AG04450 (cell line): ENCODE measurements at regions not wholly inside any gene's neighbourhood (a gene's known extent, or its start where the extent isn't known, plus 50 kb on each side); places are given as distances from the start of the nearest gene placed in this dataset.

ENCODE experiments used
- CTCF ChIA-PET: fragments of 300-600, 350-600 bp; formaldehyde crosslinking; extraction: SDS; loops from one replicate; lab custom pipeline; 2022; ENCODE audit warnings: antibody characterized with exemption, inconsistent platforms; lab: Charles Lee
- POLR2A ChIA-PET: fragments of 350-600 bp; formaldehyde crosslinking; extraction: SDS; loops from one replicate; lab custom pipeline; 2021; ENCODE audit warnings: antibody characterized with exemption, inconsistent platforms; lab: Yijun Ruan, JAX
- DNase-seq: peaks from one replicate; pipeline ENCODE4 v3.0.0-alpha.2; 2011; ENCODE audit warnings: low read depth, low spot score
- H3K27ac ChIP-seq: one replicate; pipeline ENCODE4 v1.5.1; 2012; ENCODE audit warnings: low read depth, low read length, control low read depth
- H3K27me3 ChIP-seq: one replicate; pipeline ENCODE4 v1.6.0; 2012; ENCODE audit warnings: low read length; ENCODE audit not compliant: control insufficient read depth, insufficient read depth
- H3K4me3 ChIP-seq: 2 replicates; pipeline ENCODE4 v1.5.1; 2011; ENCODE audit warnings: mild to moderate bottlenecking, low read depth, low read length, control low read depth
- H3K9me3 ChIP-seq: 2 replicates; pipeline ENCODE4 v1.5.1; 2012; ENCODE audit warnings: low read length; ENCODE audit not compliant: control insufficient read depth, insufficient read depth
- CTCF ChIP-seq: IDR thresholded peaks from 2 replicates; pipeline ENCODE4 v1.5.1; 2011; ENCODE audit warnings: low read depth, low read length, control low read depth, inconsistent platforms

GRCh38 chr7:115116773-115117715 lies 195.2 kb downstream of the MDFIC start:
- ChIA-PET CTCF (no interaction called here), POLR2A (no interaction called here)
- H3K27me3 ChIP-seq = no peaks in the 10 kb centered on the region
- no peak overlapping the region for H3K27ac ChIP-seq
- no peak overlapping the region for H3K4me3 ChIP-seq
- no peaks in the 10 kb centered on the region for H3K9me3 ChIP-seq
- TF ChIP-seq CTCF = no peak
- DNase-seq = no peak

- TF ChIP-seq CTCF = no peak
- ChIA-PET POLR2A (no interaction called here), CTCF (no interaction called here)
- no peaks in the 10 kb centered on the region for H3K9me3 ChIP-seq
- H3K4me3 ChIP-seq = no peak overlapping the region
- no peak overlapping the region for H3K27ac ChIP-seq
- H3K27me3 ChIP-seq = no peaks in the 10 kb centered on the region
- DNase-seq = no peak
Measured at GRCh38 chr7:115113776-115114175, 191.9 kb downstream of the MDFIC start.

- TF ChIP-seq CTCF = no peak
- ChIA-PET POLR2A (no interaction called here), CTCF (no interaction called here)
Measured at GRCh38 chr7:115113131-115113530, 191.2 kb downstream of the MDFIC start.

GRCh38 chr7:115110523-115110922 lies 188.6 kb downstream of the MDFIC start:
- Histone ChIP-seq H3K27ac (no peak overlapping the region), H3K9me3 (no peaks in the 10 kb centered on the region), H3K4me3 (no peak overlapping the region), H3K27me3 (no peaks in the 10 kb centered on the region)
- ChIA-PET CTCF (no interaction called here), POLR2A (no interaction called here)
- TF ChIP-seq CTCF = no peak
- DNase-seq = no peak

More at GRCh38 chr7:115113131-115113530, 191.2 kb downstream of the MDFIC start:
- no peaks in the 10 kb centered on the region for H3K9me3 ChIP-seq
- no peak overlapping the region for H3K27ac ChIP-seq
- no peaks in the 10 kb centered on the region for H3K27me3 ChIP-seq
- no peak for DNase-seq
- H3K4me3 ChIP-seq = no peak overlapping the region

GRCh38 chr7:115106316-115106715 lies 184.4 kb downstream of the MDFIC start:
- Histone ChIP-seq H3K27ac (no peak overlapping the region), H3K9me3 (no peaks in the 10 kb centered on the region), H3K27me3 (no peaks in the 10 kb centered on the region), H3K4me3 (no peak overlapping the region)
- TF ChIP-seq CTCF = no peak
- ChIA-PET POLR2A (interaction anchor here (0.7 kb wide), 1 partner anchor 20 kb away, joined by 3 read pairs; no protein-coding TSS in a partner anchor), CTCF (no interaction called here)
- no peak for DNase-seq
